HG03354 (cell line): ENCODE measurements at regions not wholly inside any gene's neighbourhood (a gene's known extent, or its start where the extent isn't known, plus 50 kb on each side); places are given as distances from the start of the nearest gene placed in this dataset.
"Not testable (repeated sequence)": the region's sequence is repeated elsewhere in the genome, so short reads cannot be mapped to it uniquely, and the experiment has no call there.

Experiments used
- ATAC-seq: cut with Tn5 transposase; IDR thresholded peaks from one replicate; pipeline ENCODE4 v1.9.1; 2021; ENCODE audit warnings: mild to moderate bottlenecking; ENCODE audit not compliant: unreplicated experiment, poor library complexity, severe bottlenecking

DNA sequence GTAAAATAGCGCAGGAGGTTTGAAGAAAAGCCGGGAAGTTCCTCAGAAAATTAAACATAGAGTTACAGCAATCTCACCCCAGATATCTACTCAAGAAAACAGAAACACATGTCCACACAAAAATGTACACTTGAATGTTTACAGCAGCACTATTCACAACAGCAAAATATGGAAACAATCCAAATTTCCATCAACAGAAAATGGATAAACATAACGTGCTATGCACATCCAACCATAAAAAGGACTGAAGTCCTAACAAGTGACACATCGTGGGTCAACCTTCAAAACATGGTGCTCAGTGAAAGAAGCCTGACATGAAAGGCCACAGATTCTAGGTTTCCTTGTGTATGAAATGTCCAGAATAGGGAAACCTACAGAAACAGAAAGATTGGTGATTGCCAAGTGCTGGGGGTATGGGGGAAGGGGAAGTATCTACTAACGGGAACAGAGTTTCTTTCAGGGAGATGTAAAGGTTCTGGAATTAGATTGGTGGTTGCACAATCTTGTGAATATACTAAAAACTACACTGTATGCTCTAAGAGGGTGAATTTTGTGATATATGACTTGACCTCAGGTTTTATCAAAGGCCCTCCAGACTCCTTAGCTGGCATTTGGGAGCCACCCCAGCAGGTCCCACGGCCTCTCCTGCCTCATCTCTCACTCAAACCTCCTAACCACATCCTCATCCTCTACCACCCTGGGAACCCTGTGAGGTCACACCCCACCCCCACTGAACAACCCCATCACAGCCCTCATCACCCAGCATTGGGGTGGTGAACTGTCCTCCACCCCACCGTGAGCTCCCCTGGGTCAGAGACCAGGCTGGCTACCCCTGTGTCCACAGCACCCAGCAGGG is 69.2 kb upstream of the PRR5 start:
- no peak for ATAC-seq

DNA sequence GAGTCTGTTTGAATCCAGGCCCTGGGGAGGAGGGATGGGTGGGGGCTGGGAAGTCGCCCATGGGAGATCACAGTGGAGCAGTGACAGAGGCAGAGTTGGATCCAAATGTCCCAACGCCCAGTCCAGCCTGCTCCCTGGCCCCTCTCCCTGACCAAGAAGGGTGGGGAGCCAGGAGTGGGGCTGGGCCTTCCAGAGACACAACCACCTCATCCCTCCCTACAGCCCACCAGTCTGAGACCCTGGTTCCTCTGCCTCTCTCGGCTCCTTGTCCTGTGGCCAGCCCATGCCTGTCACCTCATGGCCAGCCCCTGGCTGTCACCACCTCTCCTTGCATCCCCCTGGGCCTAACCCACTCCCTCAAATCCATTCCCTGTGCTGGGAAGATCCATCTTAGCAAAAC is 71.2 kb upstream of the PRR5 start:
- ATAC-seq, result no peak

DNA sequence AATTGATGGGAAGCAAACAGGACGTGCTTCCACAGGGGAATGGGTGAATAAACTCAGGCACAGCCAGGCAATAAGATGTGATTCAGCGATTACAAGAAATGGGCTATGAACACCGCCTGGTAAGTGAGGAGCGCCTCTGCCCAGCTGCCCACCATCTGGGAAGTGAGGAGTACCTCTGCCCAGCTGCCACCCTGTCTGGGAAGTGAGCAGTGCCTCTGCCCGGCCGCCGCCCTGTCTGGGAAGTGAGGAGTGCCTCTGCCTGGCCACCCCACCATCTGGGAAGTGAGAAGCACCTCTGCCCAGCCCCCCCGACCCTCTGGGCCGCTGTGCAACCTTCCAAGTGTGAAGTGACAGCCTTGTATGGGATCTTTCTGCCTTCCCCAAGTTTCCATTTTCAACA is 73.2 kb upstream of the PRR5 start:
- no peak for ATAC-seq

DNA sequence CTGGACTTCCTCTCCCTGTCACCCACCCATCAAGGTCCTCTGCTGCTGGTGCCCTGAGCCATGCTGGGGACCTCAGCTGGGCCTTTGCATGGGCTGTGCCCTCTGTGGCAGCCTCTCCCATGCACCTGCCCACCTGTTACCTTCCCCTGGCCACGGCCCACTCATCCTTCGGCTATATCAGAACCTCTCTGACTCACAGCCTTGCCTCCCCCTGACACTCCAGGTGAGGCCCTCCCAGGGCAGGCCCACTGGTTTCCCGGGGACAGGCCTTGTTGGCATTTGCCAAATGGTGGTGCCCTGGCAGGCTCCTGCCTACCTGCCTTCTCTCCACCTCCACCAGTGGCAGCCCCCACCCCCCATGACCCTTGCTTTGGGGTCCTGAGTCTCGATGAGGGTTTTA is 73.7 kb upstream of the PRR5 start:
- ATAC-seq, result no peak

DNA sequence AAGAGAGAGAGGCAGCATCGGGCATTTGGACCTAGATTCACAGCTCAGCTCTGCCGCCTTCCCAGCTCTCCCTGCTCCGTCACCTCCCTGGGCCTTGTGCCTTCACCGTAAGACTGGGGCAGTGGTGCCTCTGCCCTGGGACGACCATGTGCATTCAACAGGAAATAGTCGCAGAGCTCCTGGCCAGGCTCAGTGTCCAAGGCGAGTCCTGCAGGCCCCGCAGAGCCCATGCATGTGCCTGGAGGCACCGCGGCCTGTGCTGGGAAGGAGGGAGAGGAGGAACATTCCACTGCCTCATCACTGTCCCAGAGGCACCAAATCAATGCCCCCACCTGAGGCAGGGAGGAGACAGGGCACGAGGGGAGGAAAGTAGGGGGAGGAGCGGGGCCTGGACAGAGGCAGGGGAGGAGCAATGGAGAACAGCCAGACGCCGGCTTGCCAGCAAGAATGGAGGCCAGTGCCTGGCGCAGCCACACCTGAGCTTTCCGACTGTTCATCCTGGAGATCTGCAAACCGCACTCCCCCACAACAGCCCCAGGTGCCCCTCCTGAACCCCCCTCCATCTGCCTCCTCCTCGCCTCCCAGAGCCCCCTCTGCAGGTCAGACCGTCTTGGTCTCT is 74.4 kb upstream of the PRR5 start:
- ATAC-seq, result no peak

DNA sequence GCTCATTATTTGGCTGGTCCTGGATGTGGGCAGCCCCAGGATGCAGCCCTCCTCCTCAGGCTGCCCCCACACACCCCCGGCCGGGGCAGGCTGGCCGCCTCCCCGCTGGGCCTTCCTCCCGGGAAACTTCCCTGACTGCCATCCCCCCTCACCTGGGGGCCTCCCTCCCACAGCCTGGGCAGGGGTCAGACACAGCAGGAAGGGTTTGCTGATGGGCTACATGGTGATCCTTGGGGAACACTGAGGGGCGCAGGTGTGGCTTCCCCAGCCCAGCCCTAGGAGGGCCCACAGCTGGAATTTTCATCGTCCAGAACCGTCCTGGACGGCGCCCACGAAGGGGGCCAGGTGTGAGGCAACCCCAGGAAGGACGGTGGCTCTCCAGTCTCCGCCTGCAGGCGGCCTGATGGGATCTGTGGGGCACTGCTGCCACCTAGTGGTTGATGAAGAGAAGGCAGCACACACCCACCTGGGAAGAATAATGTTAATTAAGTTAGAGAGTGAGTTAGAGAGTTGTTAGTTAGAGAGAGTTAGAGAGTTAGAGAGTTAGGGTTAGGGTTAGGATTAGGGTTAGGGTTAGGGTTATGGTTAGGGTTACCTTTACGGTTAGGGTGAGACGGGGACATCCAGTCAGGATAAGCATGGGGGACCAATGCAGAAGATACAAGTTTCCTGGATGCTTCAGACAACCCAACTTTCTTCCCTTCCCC is 75.9 kb upstream of the PRR5 start:
- ATAC-seq, result no peak

DNA sequence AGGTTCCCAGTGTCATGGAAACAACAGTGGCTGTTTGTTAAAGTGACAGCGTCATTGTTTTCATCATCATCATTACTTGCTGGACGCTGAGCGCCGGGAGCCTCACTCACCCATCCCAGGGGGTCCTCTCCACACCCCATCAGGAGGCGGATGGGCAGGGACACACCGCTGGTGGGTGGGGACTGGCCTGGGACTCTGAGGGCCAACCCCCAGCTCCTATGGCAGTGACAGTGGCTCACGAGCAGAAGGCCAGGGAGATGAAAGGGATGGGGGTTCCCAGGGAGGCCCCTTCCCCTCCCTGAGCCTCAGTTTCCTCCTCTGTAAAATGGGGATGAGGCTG is 76.6 kb upstream of the PRR5 start:
- ATAC-seq, result no peak

DNA sequence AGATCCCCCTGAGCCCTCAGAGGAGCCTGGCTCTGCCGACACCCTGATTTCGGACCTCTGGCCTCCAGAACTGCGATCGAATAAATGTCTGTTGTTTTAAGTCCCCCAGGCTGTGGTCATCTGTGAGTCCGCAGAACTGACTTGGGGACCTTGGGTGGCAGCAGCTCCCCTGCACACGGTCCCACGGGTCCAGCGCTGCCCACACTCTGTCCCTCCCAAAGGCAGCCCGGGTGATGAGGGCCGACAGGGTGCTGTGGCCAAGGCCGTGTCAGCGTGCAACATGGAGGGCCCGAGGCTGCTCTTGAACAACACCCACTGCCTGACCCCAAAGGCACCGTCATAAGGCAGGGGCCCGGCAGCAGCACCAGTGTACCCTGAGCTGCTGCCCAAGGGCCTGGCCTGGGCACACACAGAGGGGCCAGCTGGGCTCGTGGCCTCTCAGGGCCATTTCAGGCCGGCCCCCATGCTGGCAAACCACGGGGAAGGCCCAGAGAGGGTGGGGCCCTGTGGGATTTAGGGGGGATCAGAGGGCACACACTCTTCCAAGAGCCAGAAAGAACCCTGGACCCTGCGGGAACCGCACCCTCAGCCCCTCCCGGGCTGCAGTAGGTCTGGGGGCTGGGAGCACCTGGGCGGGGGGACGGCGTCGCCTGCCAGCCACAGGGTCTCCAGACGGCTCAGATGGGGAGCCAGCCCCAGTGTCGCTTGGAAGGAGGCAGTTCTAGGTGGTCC is 77.1 kb upstream of the PRR5 start:
- ATAC-seq, result no peak

DNA sequence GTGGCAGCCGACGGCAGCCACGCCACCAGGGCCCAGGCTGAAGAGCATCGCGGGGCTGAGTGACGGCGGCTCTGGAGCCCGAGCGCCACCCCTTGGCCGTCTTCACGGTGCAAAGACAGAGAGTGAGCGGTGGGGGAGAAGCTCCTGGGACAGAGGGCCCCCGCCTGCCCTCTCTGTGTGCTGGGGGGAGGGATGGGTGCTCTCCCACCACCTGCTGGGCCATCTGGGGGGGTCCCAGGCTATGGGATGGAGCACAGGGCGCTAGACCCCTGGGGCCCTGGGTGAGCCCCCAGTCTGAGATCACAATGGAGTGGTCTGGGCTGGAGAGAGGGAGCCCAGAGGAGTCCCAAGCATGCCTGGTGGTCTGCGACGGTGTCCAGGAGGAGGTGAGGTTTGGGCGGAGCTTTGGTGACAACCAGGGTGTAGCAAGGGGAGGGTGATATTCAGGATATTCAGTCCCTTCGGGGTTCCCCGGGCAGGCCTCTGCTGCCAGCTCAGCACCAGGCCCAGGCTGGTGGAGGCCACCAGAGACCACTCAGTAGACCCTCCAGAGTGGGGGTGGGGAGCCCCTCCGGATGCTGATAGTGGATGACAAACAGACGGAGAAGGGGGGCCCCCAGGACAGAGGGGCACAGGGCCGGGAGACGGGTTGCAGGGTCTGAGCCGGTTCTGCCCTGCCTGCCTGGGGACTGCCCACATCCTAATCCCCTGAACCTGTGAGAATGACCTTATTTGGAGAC is 78.1 kb upstream of the PRR5 start:
- ATAC-seq, result no peak

DNA sequence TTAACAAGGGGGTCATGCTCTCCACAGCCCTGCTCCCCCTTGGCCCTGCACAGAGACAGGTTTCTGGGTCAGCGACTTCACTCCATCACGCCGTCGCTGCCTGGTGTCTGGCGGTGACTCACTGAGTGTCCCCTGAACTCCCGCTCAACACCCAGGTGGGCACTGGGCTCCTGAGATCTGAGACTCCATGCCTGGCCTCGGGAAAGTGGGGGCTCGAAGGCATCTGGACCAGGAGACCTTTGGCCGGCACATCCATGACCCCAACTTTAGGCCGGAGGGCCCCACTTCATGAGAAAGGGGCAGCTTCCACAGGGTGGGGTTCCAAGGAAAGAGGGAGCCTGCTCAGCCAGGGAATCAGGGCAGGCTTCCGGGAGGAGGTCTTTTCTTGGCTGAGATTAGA is 79.3 kb upstream of the PRR5 start:
- no peak for ATAC-seq

DNA sequence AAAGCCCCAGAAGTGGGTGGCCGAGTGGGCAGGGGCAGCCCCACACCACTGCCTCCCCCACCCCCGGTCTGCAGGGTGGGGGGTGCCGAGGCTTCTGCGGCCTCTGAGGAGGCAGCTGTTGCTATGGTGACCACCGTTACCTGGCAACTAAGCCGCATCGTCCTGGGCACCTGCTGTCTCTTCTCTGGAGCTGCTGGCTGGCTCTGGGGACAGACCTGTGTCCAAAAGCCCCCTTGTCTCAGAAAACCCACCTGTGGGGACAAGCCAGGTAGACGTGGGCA is 79.9 kb upstream of the PRR5 start:
- no peak for ATAC-seq

DNA sequence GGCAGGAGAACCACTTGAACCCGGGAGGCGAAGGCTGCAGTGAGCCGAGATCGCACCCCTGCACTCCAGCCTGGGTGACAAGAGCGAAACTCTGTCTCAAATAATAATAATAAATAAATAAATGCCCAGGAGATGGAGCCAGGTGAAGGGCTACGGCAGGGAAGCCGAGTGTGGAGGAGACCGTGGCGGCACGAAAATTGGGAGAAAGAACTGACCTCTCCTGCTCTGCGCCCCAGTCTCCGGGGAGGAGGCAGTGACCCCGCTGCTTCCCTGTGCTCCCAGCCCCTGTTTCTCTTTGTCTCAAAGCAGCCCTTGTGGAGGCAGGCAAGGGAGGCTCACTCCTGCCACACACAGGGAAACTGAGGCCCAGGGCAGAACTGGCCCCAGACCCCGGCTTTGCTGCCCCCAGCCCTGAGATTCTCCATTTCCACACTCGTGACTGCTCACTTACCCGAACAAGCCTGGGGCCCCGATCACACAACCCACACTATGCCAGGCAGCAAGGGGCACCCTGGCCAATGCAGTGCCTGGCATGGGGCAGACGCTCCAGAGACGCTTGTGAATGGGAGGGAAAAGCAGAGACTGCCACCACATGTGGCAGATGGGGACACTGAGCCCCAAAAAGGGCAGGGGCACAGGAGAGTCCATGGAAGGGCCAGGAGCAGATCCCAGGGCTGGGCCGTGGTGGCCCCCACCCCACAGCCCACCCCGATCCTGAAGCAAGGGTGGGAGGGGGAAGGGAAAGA is 80.4 kb upstream of the PRR5 start:
- no peak for ATAC-seq

DNA sequence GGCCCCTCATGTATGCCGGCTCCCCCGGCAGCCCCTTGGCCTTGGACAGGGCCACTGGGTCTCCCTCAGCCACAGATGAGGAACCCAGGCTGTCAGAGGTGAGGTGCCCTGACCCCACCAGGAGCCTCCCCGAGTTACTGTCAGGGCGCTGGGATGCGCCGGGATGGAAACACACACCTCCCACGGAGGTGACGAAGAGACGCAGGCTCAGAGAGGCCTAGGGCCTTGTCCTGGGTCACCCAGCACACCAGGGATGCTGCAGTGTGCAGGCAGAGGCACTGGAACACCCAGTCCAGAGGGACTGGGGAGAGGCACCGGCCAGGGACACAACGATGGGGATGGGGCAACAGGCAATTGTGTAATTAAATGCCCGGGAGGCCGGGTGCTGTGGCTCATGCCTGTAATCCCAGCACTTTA is 81.2 kb upstream of the PRR5 start:
- peak; percentile 20 for ATAC-seq

DNA sequence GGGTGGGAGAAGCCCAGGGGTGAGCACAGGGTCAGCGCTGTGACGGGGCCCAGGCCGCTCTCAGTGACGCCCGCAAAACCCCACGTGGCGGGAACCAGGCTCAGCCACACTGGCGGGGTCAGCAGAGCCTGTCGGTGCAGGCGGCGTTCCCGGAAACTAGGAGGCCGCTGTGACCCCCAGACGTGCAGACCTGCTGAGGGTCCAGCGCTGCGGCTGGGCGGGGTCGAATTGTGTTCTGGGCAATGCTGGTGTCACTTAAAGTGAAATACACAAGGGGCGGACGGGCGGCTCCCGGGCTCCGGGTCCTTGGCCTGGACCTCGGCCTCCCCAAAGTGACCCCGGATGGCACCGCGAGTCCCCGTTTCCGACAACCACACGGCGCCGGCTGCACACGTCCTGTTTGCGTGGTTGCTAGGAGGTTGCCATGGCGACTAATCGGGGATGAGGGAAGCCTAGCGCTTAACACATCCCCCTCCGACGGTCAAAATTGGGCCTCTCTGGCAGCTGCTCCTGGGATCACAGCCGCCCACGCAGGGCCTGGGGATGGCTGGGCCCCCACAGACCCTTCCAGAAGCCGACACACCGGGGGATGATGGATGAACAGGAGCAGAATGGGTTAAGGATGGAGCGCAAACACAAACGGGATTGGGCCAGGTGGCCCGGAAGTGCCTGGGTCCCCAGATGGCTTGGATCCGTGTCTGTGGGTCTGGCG is 81.7 kb upstream of the PRR5 start:
- peak; percentile 46 for ATAC-seq

DNA sequence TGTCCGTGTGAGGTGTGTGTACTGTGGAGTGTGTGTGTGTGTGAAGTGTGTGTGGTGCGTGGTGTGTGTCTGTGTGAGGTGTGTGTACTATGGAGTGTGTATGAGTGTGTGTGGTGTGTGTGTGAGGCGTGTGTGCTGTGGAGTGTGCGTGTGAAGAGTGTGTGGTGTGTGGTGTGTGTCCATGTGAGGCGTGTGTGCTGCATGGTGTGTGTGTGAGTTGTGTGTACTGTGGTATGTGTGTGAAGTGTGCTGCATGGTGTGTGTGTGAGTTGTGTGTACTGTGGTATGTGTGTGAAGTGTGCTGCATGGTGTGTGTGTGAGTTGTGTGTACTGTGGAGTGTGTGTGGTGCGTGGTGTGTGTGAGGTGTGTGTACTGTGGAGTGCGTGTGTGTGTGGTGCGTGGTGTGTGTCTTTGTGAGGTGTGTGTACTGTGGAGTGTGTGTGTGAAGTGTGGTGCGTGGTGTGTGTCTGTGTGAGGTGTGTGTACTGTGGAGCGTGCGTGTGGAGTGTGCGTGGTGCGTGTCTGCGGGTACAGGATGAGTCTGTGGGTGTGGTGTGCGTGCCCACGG is 82.4 kb upstream of the PRR5 start:
- ATAC-seq, result not testable (repeated sequence)

DNA sequence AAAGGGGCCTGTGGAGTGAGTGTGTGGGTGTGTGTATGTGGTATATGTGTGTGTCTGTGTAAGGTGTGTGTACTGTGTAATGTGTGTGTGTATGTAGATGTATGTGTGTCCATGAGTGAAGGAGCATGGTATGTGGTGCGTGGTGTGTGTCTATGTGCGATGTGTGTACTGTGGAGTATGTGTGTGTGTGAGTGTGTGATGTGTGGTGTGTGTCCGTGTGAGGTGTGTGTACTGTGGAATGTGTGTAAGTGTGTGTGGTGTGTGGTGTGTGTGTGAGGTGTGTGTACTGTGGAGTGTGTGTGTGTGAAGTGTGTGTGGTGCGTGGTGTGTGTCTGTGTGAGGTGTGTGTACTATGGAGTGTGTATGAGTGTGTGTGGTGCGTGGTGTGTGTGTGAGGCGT is 83.1 kb upstream of the PRR5 start:
- ATAC-seq, result not testable (repeated sequence)

DNA sequence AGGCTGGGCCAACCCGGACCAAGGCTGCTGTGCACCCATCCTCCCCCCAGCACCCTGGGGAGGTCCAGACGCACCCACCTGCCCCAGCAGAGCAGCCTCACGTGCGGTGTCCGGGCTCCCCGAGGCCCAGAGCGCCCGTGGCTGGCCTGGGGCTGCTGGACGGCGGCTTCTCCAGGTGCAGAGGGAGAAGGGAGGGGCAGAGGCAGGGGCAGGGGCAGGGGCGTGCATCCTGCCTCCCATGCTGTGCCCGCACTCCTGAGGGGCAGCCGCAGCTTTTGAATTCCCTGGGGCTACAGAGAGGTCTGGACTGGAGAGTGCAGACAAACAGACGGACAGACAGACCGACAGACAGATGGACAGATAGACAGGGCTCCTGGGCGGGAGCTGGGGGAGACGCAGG is 83.6 kb upstream of the PRR5 start:
- ATAC-seq, result no peak

DNA sequence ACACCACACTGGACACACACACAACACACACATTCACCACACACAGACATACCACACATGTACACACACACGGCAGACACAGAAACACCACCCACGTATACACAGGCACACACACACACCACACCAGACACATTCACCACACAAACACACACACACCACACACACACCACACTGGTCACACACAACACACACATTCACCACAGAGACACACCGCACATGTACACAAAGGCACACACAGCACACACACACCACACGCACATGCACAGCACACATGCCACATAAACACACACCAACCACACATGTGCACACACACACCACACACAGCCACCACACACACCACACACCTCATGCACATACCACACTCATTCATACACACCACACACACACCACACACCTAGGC is 84.2 kb upstream of the PRR5 start:
- ATAC-seq, result no peak
